Muscle layer of duodenum (tissue), 2 donors: ENCODE measurements at regions not wholly inside any gene's neighbourhood (a gene's known extent, or its start where the extent isn't known, plus 50 kb on each side); places are given as distances from the start of the nearest gene placed in this dataset.

ENCODE experiments used
- H3K27ac ChIP-seq: one replicate; pipeline ENCODE4 v1.7.0; 2013; ENCODE audit warnings: mild to moderate bottlenecking, low read length
- H3K27me3 ChIP-seq: one replicate; pipeline ENCODE4 v1.7.0; 2013; ENCODE audit warnings: low read depth, mild to moderate bottlenecking, control low read depth, low read length
- H3K36me3 ChIP-seq, 2 donors: one replicate each; pipeline ENCODE4 v1.7.0; 2013; ENCODE audit warnings: low read length in 2 of 2, control low read depth in 1 of 2, mild to moderate bottlenecking in 1 of 2; ENCODE audit not compliant: insufficient read depth in 2 of 2, control insufficient read depth in 1 of 2
- H3K4me1 ChIP-seq, 2 donors: one replicate each; pipeline ENCODE4 v1.7.0; 2013; ENCODE audit warnings: low read length in 2 of 2, mild to moderate bottlenecking in 2 of 2, control low read depth in 1 of 2, moderate library complexity in 1 of 2; ENCODE audit not compliant: insufficient read depth in 2 of 2, control insufficient read depth in 1 of 2
- H3K4me3 ChIP-seq, 2 donors: one replicate each; pipeline ENCODE4 v1.7.0; 2013; ENCODE audit warnings: low read length in 2 of 2, low read depth in 1 of 2, mild to moderate bottlenecking in 1 of 2
- H3K9me3 ChIP-seq, 2 donors: one replicate each; pipeline ENCODE4 v1.7.0; 2013; ENCODE audit warnings: low read length in 2 of 2, control low read depth in 1 of 2, mild to moderate bottlenecking in 1 of 2; ENCODE audit not compliant: control insufficient read depth in 1 of 2
- donor health status: healthy.

- peaks cover 0 to 14% of the 10 kb centered on the region in 2 donors for H3K4me1 ChIP-seq
- H3K9me3 ChIP-seq, result no peaks in the 10 kb centered on the region
- H3K27me3 ChIP-seq, result no peaks in the 10 kb centered on the region
- no peak overlapping the region for H3K27ac ChIP-seq
- no peaks in the 10 kb centered on the region for H3K36me3 ChIP-seq
- no peak overlapping the region for H3K4me3 ChIP-seq
These were observed 190.3 kb upstream of the TAB2 start for GRCh38 chr6:149127212-149127611.

- no peaks in the 10 kb centered on the region for H3K27me3 ChIP-seq
- H3K27ac ChIP-seq, result no peak overlapping the region
- no peak overlapping the region for H3K4me3 ChIP-seq
- no peaks in the 10 kb centered on the region for H3K36me3 ChIP-seq
- peaks cover 0 to 14% of the 10 kb centered on the region in 2 donors for H3K4me1 ChIP-seq
- H3K9me3 ChIP-seq, result no peaks in the 10 kb centered on the region
These were observed 188.9 kb upstream of the TAB2 start for GRCh38 chr6:149128489-149129145.

GRCh38 chr6:149129371-149130077 is 188.0 kb upstream of the TAB2 start:
- Histone ChIP-seq H3K9me3 (no peaks in the 10 kb centered on the region), H3K27ac (no peak overlapping the region), H3K27me3 (no peaks in the 10 kb centered on the region), H3K4me1 (peaks cover 0 to 14% of the 10 kb centered on the region in 2 donors), H3K4me3 (no peak overlapping the region), H3K36me3 (no peaks in the 10 kb centered on the region)

- H3K27ac ChIP-seq, result no peak overlapping the region
- peaks cover 0 to 14% of the 10 kb centered on the region in 2 donors for H3K4me1 ChIP-seq
- no peaks in the 10 kb centered on the region for H3K36me3 ChIP-seq
- no peaks in the 10 kb centered on the region for H3K9me3 ChIP-seq
- H3K27me3 ChIP-seq, result no peaks in the 10 kb centered on the region
- H3K4me3 ChIP-seq, result no peak overlapping the region
These were observed 187.4 kb upstream of the TAB2 start for GRCh38 chr6:149130090-149130489.

- H3K27ac ChIP-seq, result no peak overlapping the region
- H3K4me3 ChIP-seq, result no peak overlapping the region
- H3K4me1 ChIP-seq, result peaks cover 0 to 14% of the 10 kb centered on the region in 2 donors
- H3K27me3 ChIP-seq, result no peaks in the 10 kb centered on the region
- H3K36me3 ChIP-seq, result no peaks in the 10 kb centered on the region
- no peaks in the 10 kb centered on the region for H3K9me3 ChIP-seq
These were observed 187.0 kb upstream of the TAB2 start for GRCh38 chr6:149130508-149130907.

- no peak overlapping the region for H3K27ac ChIP-seq
These were observed 185.6 kb upstream of the TAB2 start for GRCh38 chr6:149131891-149132290.

GRCh38 chr6:149132336-149132735 is 185.2 kb upstream of the TAB2 start:
- Histone ChIP-seq H3K36me3 (no peaks in the 10 kb centered on the region), H3K4me3 (no peak overlapping the region), H3K27me3 (no peaks in the 10 kb centered on the region), H3K4me1 (peaks cover 0 to 14% of the 10 kb centered on the region in 2 donors), H3K27ac (no peak overlapping the region), H3K9me3 (no peaks in the 10 kb centered on the region)

More at GRCh38 chr6:149131891-149132290, 185.6 kb upstream of the TAB2 start:
- peaks cover 0 to 14% of the 10 kb centered on the region in 2 donors for H3K4me1 ChIP-seq
- no peaks in the 10 kb centered on the region for H3K36me3 ChIP-seq
- no peaks in the 10 kb centered on the region for H3K9me3 ChIP-seq
- no peaks in the 10 kb centered on the region for H3K27me3 ChIP-seq
- no peak overlapping the region for H3K4me3 ChIP-seq

- peaks cover 0 to 14% of the 10 kb centered on the region in 2 donors for H3K4me1 ChIP-seq
- no peaks in the 10 kb centered on the region for H3K36me3 ChIP-seq
- no peak overlapping the region for H3K27ac ChIP-seq
- H3K9me3 ChIP-seq, result no peaks in the 10 kb centered on the region
- no peak overlapping the region for H3K4me3 ChIP-seq
- no peaks in the 10 kb centered on the region for H3K27me3 ChIP-seq
These were observed 183.0 kb upstream of the TAB2 start for GRCh38 chr6:149134511-149134933.

GRCh38 chr6:149135809-149136208 is 181.7 kb upstream of the TAB2 start:
- no peaks in the 10 kb centered on the region for H3K36me3 ChIP-seq
- no peak overlapping the region for H3K4me3 ChIP-seq
- H3K4me1 ChIP-seq, result peaks cover 0 to 3% of the 10 kb centered on the region in 2 donors
- no peaks in the 10 kb centered on the region for H3K27me3 ChIP-seq
- no peak overlapping the region for H3K27ac ChIP-seq
- H3K9me3 ChIP-seq, result no peaks in the 10 kb centered on the region

GRCh38 chr6:149136273-149136912 is 181.1 kb upstream of the TAB2 start:
- Histone ChIP-seq H3K27me3 (no peaks in the 10 kb centered on the region), H3K4me1 (no peaks in the 10 kb centered on the region)

GRCh38 chr6:149136913-149137286 is 180.6 kb upstream of the TAB2 start:
- Histone ChIP-seq H3K9me3 (no peaks in the 10 kb centered on the region), H3K27me3 (no peaks in the 10 kb centered on the region), H3K36me3 (no peaks in the 10 kb centered on the region), H3K4me3 (no peak overlapping the region), H3K27ac (no peak overlapping the region), H3K4me1 (no peaks in the 10 kb centered on the region)

More at GRCh38 chr6:149136273-149136912, 181.1 kb upstream of the TAB2 start:
- Histone ChIP-seq H3K27ac (no peak overlapping the region), H3K36me3 (no peaks in the 10 kb centered on the region), H3K4me3 (no peak overlapping the region), H3K9me3 (no peaks in the 10 kb centered on the region)
